CD14-positive monocyte (primary cell): ENCODE measurements at regions not wholly inside any gene's neighbourhood (a gene's known extent, or its start where the extent isn't known, plus 50 kb on each side); places are given as distances from the start of the nearest gene placed in this dataset.
"Not testable (repeated sequence)": the region's sequence is repeated elsewhere in the genome, so short reads cannot be mapped to it uniquely, and the experiment has no call there.

ENCODE experiments used
- DNase-seq, 3 donors: peaks; one replicate each; pipeline ENCODE4 v3.0.0-alpha.2; 2011 to 2022
- H2AFZ ChIP-seq: 2 replicates; pipeline ENCODE4 v1.6.0; 2012; ENCODE audit warnings: mild to moderate bottlenecking, low read depth, low read length, inconsistent platforms; ENCODE audit not compliant: insufficient read depth, poor library complexity, severe bottlenecking
- H3K27ac ChIP-seq, 2 donors: 1 replicate in 1 of 2; 2 replicates in 1 of 2; pipeline ENCODE4 v1.5.1; 2012 to 2013; ENCODE audit warnings: low read length in 2 of 2, control low read depth in 1 of 2, inconsistent platforms in 1 of 2, low read depth in 1 of 2, mild to moderate bottlenecking in 1 of 2
- H3K27me3 ChIP-seq, 2 donors: one replicate each; pipeline versions ENCODE4 v1.6.0 to v1.6.1; 2011 to 2013; ENCODE audit warnings: low read length in 2 of 2; ENCODE audit not compliant: control insufficient read depth in 2 of 2, insufficient read depth in 2 of 2
- H3K36me3 ChIP-seq, 2 donors: replicated peaks in 1 of 2; 1 replicate in 1 of 2; 2 replicates in 1 of 2; pipeline versions ENCODE4 v1.5.1 to v1.6.1; 2012 to 2013; ENCODE audit warnings: low read length in 2 of 2, control low read depth in 1 of 2, inconsistent platforms in 1 of 2, mild to moderate bottlenecking in 1 of 2; ENCODE audit not compliant: insufficient read depth in 2 of 2, control insufficient read depth in 1 of 2
- H3K4me1 ChIP-seq, 2 donors: 1 replicate in 1 of 2; 2 replicates in 1 of 2; pipeline versions ENCODE4 v1.5.1 to v1.6.1; 2012 to 2013; ENCODE audit warnings: low read length in 2 of 2, control low read depth in 1 of 2, inconsistent platforms in 1 of 2, mild to moderate bottlenecking in 1 of 2, moderate library complexity in 1 of 2; ENCODE audit not compliant: insufficient read depth in 2 of 2, control insufficient read depth in 1 of 2
- H3K4me2 ChIP-seq: replicated peaks from 2 replicates; pipeline ENCODE3; 2012; ENCODE audit warnings: low read length, moderate library complexity, mild to moderate bottlenecking; ENCODE audit not compliant: poor library complexity, severe bottlenecking; ENCODE audit errors: extremely low read depth
- H3K4me3 ChIP-seq, 3 experiments: fragments of 200-600 bp in 1 of 3; sonication (generic) in 1 of 3; replicated peaks in 1 of 3; 1 replicate in 2 of 3; 2 replicates in 1 of 3; pipeline ENCODE4 v1.5.1; 2011 to 2013; ENCODE audit warnings: low read length in 3 of 3, mild to moderate bottlenecking in 3 of 3, control low read depth in 2 of 3, low read depth in 2 of 3, inconsistent platforms in 1 of 3, moderate library complexity in 1 of 3
- H3K79me2 ChIP-seq: 2 replicates; pipeline ENCODE4 v1.6.0; 2012; ENCODE audit warnings: mild to moderate bottlenecking, control low read depth, inconsistent platforms, low read length, moderate library complexity; ENCODE audit not compliant: insufficient read depth
- H3K9ac ChIP-seq: 2 replicates; pipeline ENCODE4 v1.6.0; 2017; ENCODE audit warnings: low read length, mild to moderate bottlenecking; ENCODE audit not compliant: insufficient read depth, poor library complexity, severe bottlenecking
- H3K9me3 ChIP-seq, 2 donors: replicated peaks in 1 of 2; 1 replicate in 1 of 2; 2 replicates in 1 of 2; pipeline versions ENCODE4 v1.5.1 to v1.6.1; 2012 to 2013; ENCODE audit warnings: low read length in 2 of 2, control low read depth in 1 of 2; ENCODE audit not compliant: control insufficient read depth in 1 of 2, insufficient read depth in 1 of 2
- H4K20me1 ChIP-seq: 2 replicates; pipeline ENCODE4 v1.6.0; 2012; ENCODE audit warnings: mild to moderate bottlenecking, low read length, control low read depth, moderate library complexity; ENCODE audit not compliant: insufficient read depth
- H3K27ac Mint-ChIP-seq, 7 donors: one replicate each; pipeline ENCODE4 v1.8.0; 2020; ENCODE audit warnings: mild to moderate bottlenecking in 7 of 7, mixed read lengths in 7 of 7, moderate library complexity in 6 of 7, inconsistent platforms in 2 of 7
- H3K27me3 Mint-ChIP-seq, 3 donors: one replicate each; pipeline ENCODE4 v1.8.0; 2021 to 2022; ENCODE audit warnings: low read depth in 3 of 3, mild to moderate bottlenecking in 3 of 3, mixed read lengths in 3 of 3, moderate library complexity in 3 of 3, inconsistent platforms in 1 of 3
- H3K36me3 Mint-ChIP-seq, 2 donors: one replicate each; pipeline ENCODE4 v1.8.0; 2020; ENCODE audit warnings: mixed read lengths in 2 of 2, inconsistent platforms in 1 of 2, mild to moderate bottlenecking in 1 of 2
- H3K4me1 Mint-ChIP-seq: one replicate; pipeline ENCODE4 v1.8.0; 2020; ENCODE audit warnings: mild to moderate bottlenecking, mixed read lengths
- H3K4me3 Mint-ChIP-seq, 2 donors: one replicate each; pipeline ENCODE4 v1.8.0; 2020; ENCODE audit warnings: mild to moderate bottlenecking in 2 of 2, mixed read lengths in 2 of 2, moderate library complexity in 1 of 2
- H3K9me3 Mint-ChIP-seq, 7 donors: one replicate each; pipeline ENCODE4 v1.8.0; 2020 to 2022; ENCODE audit warnings: mixed read lengths in 7 of 7, mild to moderate bottlenecking in 6 of 7, moderate library complexity in 6 of 7, inconsistent platforms in 2 of 7
- WGBS: methylation state at CpG from one replicate; pipeline ENCODE4 v1.1.5; 2013; ENCODE audit warnings: missing lambda C conversion rate; ENCODE audit not compliant: insufficient coverage; 5-methylcytosine and 5-hydroxymethylcytosine counted together
- intact Hi-C, 2 donors: fragments of 100-400 bp; cut with micrococcal nuclease; formaldehyde crosslinking; loops; one replicate each; pipeline versions ENCODE4 v1.15.0 to v1.15.1; 2023
- TF ChIP-seq, protein P1 (sequence below): fragments of 200-600 bp; IDR thresholded peaks from one replicate; pipeline ENCODE4 v1.8.0; 2022; ENCODE audit warnings: antibody characterized with exemption, mild to moderate bottlenecking

DNA sequence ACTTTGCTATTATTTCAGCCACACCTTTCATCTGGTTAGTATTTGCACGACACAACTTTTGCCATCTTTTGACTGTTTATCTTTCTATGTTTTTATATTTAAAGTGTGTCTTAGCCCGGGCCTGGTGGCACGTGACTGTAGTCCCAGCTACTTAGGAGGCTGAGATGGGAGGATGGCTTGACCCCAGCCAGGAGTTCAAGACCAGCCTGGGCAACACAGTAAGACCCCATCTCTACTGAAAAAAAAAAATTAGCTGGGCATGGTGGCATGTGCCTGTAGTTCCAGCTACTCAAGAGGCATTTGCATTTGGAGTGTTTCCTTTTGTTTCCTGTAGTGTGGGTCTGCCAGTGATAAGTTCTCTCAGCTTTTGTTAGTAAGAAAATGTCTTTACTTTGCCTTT, 88.7 kb upstream of the GLI2 start:
- TF ChIP-seq, protein P1, sequence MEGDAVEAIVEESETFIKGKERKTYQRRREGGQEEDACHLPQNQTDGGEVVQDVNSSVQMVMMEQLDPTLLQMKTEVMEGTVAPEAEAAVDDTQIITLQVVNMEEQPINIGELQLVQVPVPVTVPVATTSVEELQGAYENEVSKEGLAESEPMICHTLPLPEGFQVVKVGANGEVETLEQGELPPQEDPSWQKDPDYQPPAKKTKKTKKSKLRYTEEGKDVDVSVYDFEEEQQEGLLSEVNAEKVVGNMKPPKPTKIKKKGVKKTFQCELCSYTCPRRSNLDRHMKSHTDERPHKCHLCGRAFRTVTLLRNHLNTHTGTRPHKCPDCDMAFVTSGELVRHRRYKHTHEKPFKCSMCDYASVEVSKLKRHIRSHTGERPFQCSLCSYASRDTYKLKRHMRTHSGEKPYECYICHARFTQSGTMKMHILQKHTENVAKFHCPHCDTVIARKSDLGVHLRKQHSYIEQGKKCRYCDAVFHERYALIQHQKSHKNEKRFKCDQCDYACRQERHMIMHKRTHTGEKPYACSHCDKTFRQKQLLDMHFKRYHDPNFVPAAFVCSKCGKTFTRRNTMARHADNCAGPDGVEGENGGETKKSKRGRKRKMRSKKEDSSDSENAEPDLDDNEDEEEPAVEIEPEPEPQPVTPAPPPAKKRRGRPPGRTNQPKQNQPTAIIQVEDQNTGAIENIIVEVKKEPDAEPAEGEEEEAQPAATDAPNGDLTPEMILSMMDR, result no peak
- Mint-ChIP-seq H3K4me1 (no peaks in the 10 kb centered on the region), H3K36me3 (no peaks in the 10 kb centered on the region), H3K27me3 (peaks cover 6 to 9% (median 6%) of the 10 kb centered on the region in 3 donors), H3K27ac (no peak overlapping the region), H3K4me3 (no peak overlapping the region), H3K9me3 (peaks cover 20 to 37% (median 28%) of the 10 kb centered on the region in 7 donors)
- WGBS, result 100% methylated on average over 1 of the region's 3 CpGs
- no peak for DNase-seq
- H3K27ac ChIP-seq, result no peak overlapping the region
- H3K27me3 ChIP-seq, result no peaks in the 10 kb centered on the region
- H4K20me1 ChIP-seq, result no peaks in the 10 kb centered on the region
- no peak overlapping the region for H2AFZ ChIP-seq
- no peak overlapping the region for H3K4me2 ChIP-seq
- H3K36me3 ChIP-seq, result no peaks in the 10 kb centered on the region
- no peak overlapping the region for H3K4me3 ChIP-seq
- no peaks in the 10 kb centered on the region for H3K79me2 ChIP-seq
- no peaks in the 10 kb centered on the region for H3K4me1 ChIP-seq
- no peak overlapping the region for H3K9ac ChIP-seq
- peaks cover 25 to 30% of the 10 kb centered on the region in 2 donors for H3K9me3 ChIP-seq
- intact Hi-C loops, result no loop called here

DNA sequence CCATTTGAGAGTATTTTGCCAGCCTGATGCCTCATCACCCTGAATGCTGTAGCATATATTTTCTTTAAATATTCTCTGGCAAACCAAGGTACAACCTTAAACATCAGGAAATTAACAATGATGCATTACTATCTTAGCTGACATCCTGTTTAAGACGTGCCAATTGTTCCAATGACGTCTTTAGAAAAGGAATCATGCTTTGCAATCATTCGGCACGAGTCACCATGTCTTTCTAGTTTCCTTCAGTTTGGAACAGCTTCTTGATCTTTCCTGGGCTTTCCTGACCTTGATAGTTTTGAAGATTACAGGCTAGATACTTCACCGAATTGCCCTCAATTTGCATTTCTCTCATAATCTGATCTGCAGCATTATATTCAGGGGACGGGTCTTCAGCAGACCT, 88.2 kb upstream of the GLI2 start:
- H3K4me1 Mint-ChIP-seq, result no peaks in the 10 kb centered on the region

DNA sequence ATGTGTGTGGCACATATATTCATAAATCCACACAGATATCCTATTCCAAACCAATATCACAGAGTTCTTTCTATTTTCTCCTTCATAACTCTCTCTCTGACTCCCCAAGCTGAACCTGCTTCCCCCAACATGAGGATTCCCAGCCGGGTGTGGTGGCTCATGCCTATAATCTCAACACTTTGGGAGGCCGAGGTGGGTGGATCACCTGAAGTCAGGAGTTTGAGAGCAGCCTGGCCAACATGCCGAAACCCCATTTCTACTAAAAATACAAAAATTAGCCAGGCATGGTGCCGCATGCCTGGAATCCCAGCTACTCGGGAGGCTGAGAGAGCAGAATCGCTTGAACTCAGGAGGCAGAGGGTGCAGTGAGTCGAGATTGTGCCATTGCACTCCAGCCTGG, 86.3 kb upstream of the GLI2 start:
- not testable (repeated sequence) for H3K27ac Mint-ChIP-seq, H3K36me3 ChIP-seq

More for the DNA sequence above, 88.2 kb upstream of the GLI2 start:
- Mint-ChIP-seq H3K27ac (no peak overlapping the region), H3K9me3 (peaks cover 20 to 41% (median 32%) of the 10 kb centered on the region in 7 donors), H3K4me3 (no peak overlapping the region), H3K27me3 (peaks cover 6 to 11% (median 6%) of the 10 kb centered on the region in 3 donors), H3K36me3 (no peaks in the 10 kb centered on the region)
- Histone ChIP-seq H3K79me2 (no peaks in the 10 kb centered on the region), H3K27me3 (no peaks in the 10 kb centered on the region), H3K4me3 (no peak overlapping the region), H2AFZ (no peak overlapping the region), H3K4me1 (no peaks in the 10 kb centered on the region), H3K36me3 (no peaks in the 10 kb centered on the region), H3K27ac (no peak overlapping the region), H4K20me1 (no peaks in the 10 kb centered on the region), H3K9ac (no peak overlapping the region), H3K9me3 (peaks cover 25 to 35% of the 10 kb centered on the region in 2 donors), H3K4me2 (no peak overlapping the region)
- 65% methylated on average over 4 of the region's 6 CpGs for WGBS
- TF ChIP-seq, protein P1, result no peak
- intact Hi-C loops, result no loop called here
- no peak for DNase-seq

More for the DNA sequence above, 86.3 kb upstream of the GLI2 start:
- H3K4me3 ChIP-seq, DNase-seq, H4K20me1 ChIP-seq, H3K27me3 ChIP-seq, H3K4me1 ChIP-seq, H3K4me2 ChIP-seq, H3K9ac ChIP-seq, H3K36me3 Mint-ChIP-seq, H3K27ac ChIP-seq, H2AFZ ChIP-seq, H3K4me1 Mint-ChIP-seq, intact Hi-C loops, H3K4me3 Mint-ChIP-seq, H3K79me2 ChIP-seq: not testable (repeated sequence)
- Mint-ChIP-seq H3K9me3 (peaks cover 26 to 55% (median 38%) of the 10 kb centered on the region in 7 donors), H3K27me3 (peaks cover 9 to 21% (median 12%) of the 10 kb centered on the region in 3 donors)
- 100% methylated on average over 2 of the region's 7 CpGs for WGBS
- peaks cover 36 to 44% of the 10 kb centered on the region in 2 donors for H3K9me3 ChIP-seq
